ENCODE measurements at regions not wholly inside any gene's neighbourhood (a gene's known extent, or its start where the extent isn't known, plus 50 kb on each side); places are given as distances from the start of the nearest gene placed in this dataset.

- POLR2A ChIA-PET: no interaction called here
- H3K4me3 ChIP-seq (ENCODE audit: low read depth, low read length): no peak overlapping the region
- CTCF ChIA-PET: interaction anchor here (1.9 to 2.2 kb wide), 2 partner anchors 25 to 29 kb away, joined by 6 to 7 read pairs; no protein-coding TSS in a partner anchor
- peak; percentile 53 for DNase-seq (ENCODE audit: low read depth, low spot score)
- no peak for TF ChIP-seq CTCF (IDR thresholded peaks at IDR 0.05; ENCODE audit: insufficient read depth, low read length, missing control alignments)
Measured at GRCh38 chr1:20405893-20406604, 80.0 kb downstream of the CAMK2N1 start.

GRCh38 chr1:20405051-20405754 is 80.8 kb downstream of the CAMK2N1 start:
- ChIA-PET CTCF (interaction anchor here (0.7 to 2.2 kb wide), 4 partner anchors 24 to 28 kb away, joined by 3 to 7 read pairs (median 5); no protein-coding TSS in a partner anchor), POLR2A (no interaction called here)
- no peak overlapping the region for H3K4me3 ChIP-seq (ENCODE audit: low read depth, low read length)
- TF ChIP-seq CTCF (IDR thresholded peaks at IDR 0.05; ENCODE audit: insufficient read depth, low read length, missing control alignments): no peak
- DNase-seq (ENCODE audit: low read depth, low spot score): no peak

Data from AG04449 (cell line).